H9 (cell line): ENCODE measurements at regions not wholly inside any gene's neighbourhood (a gene's known extent, or its start where the extent isn't known, plus 50 kb on each side); places are given as distances from the start of the nearest gene placed in this dataset.

ENCODE experiments used
- DNase-seq: peaks from one replicate; pipeline ENCODE4 v3.0.0-alpha.2; 2017
- H2AFZ ChIP-seq: one replicate; pipeline ENCODE4 v1.6.1; 2013; ENCODE audit warnings: mild to moderate bottlenecking, low read length, control low read depth, moderate library complexity
- H2AK5ac ChIP-seq: 2 replicates; pipeline ENCODE4 v1.6.1; 2013; ENCODE audit warnings: low read length, control low read depth, mixed read lengths; ENCODE audit not compliant: insufficient read length
- H2BK120ac ChIP-seq: one replicate; pipeline ENCODE4 v1.6.1; 2013; ENCODE audit warnings: low read depth, mild to moderate bottlenecking, low read length, control low read depth, inconsistent platforms; ENCODE audit not compliant: poor library complexity, severe bottlenecking
- H2BK12ac ChIP-seq: 2 replicates; pipeline ENCODE4 v1.6.1; 2013; ENCODE audit warnings: low read length, control low read depth, mixed read lengths, low read depth; ENCODE audit not compliant: insufficient read length
- H2BK15ac ChIP-seq: 2 replicates; pipeline ENCODE4 v1.6.1; 2013; ENCODE audit warnings: low read depth, low read length, control low read depth
- H2BK20ac ChIP-seq: one replicate; pipeline ENCODE4 v1.6.1; 2013; ENCODE audit warnings: low read depth, mild to moderate bottlenecking, low read length, control low read depth, inconsistent platforms; ENCODE audit not compliant: poor library complexity, severe bottlenecking
- H2BK5ac ChIP-seq: 2 replicates; pipeline ENCODE4 v1.6.1; 2013; ENCODE audit warnings: low read length, control low read depth, mixed read lengths; ENCODE audit not compliant: insufficient read length
- H3K14ac ChIP-seq: 2 replicates; pipeline ENCODE4 v1.6.1; 2013; ENCODE audit warnings: low read length, control low read depth; ENCODE audit not compliant: insufficient read depth
- H3K18ac ChIP-seq: 2 replicates; pipeline ENCODE4 v1.6.1; 2013; ENCODE audit warnings: low read depth, mild to moderate bottlenecking, mixed read lengths, low read length, control low read depth; ENCODE audit not compliant: insufficient read length
- H3K23ac ChIP-seq: 2 replicates; pipeline ENCODE4 v1.6.1; 2013; ENCODE audit warnings: low read length, control low read depth, mixed read lengths, low read depth; ENCODE audit not compliant: insufficient read length
- H3K23me2 ChIP-seq: 2 replicates; pipeline ENCODE4 v1.6.1; 2013; ENCODE audit warnings: low read depth, mild to moderate bottlenecking, mixed read lengths, low read length, control low read depth; ENCODE audit not compliant: insufficient read length, poor library complexity, severe bottlenecking
- H3K27ac ChIP-seq: 2 replicates; pipeline ENCODE4 v1.5.1; 2013; ENCODE audit warnings: low read length, control low read depth, mixed read lengths, low read depth; ENCODE audit not compliant: insufficient read length
- H3K27me3 ChIP-seq: 2 replicates; pipeline ENCODE4 v1.6.1; 2013; ENCODE audit warnings: low read length, control low read depth, inconsistent platforms; ENCODE audit not compliant: insufficient read depth
- H3K4ac ChIP-seq: 2 replicates; pipeline ENCODE4 v1.6.1; 2013; ENCODE audit warnings: low read depth, mild to moderate bottlenecking, control low read depth, inconsistent platforms, low read length, moderate library complexity
- H3K4me1 ChIP-seq: 2 replicates; pipeline ENCODE4 v1.6.1; 2013; ENCODE audit warnings: low read length, control low read depth, inconsistent platforms; ENCODE audit not compliant: insufficient read depth
- H3K4me2 ChIP-seq: 2 replicates; pipeline ENCODE4 v1.6.1; 2013; ENCODE audit warnings: low read length, control low read depth, mixed read lengths; ENCODE audit not compliant: insufficient read length, insufficient read depth
- H3K56ac ChIP-seq: 2 replicates; pipeline ENCODE4 v1.6.1; 2013; ENCODE audit warnings: low read depth, mild to moderate bottlenecking, mixed read lengths, low read length, control low read depth; ENCODE audit not compliant: insufficient read length
- H3K79me1 ChIP-seq: 2 replicates; pipeline ENCODE4 v1.6.1; 2013; ENCODE audit warnings: low read depth, mild to moderate bottlenecking, moderate library complexity, low read length, control low read depth, inconsistent platforms; ENCODE audit not compliant: insufficient read depth, poor library complexity, severe bottlenecking
- H3K79me2 ChIP-seq: 2 replicates; pipeline ENCODE4 v1.6.1; 2013; ENCODE audit warnings: low read length, control low read depth, inconsistent platforms; ENCODE audit not compliant: insufficient read depth
- H3K9ac ChIP-seq: 2 replicates; pipeline ENCODE4 v1.6.1; 2013; ENCODE audit warnings: low read length, control low read depth, mixed read lengths; ENCODE audit not compliant: insufficient read length; ENCODE audit errors: extremely low read depth
- H3K9me3 ChIP-seq: one replicate; pipeline ENCODE4 v1.6.1; 2013; ENCODE audit warnings: low read depth, low read length, inconsistent platforms; ENCODE audit not compliant: control insufficient read depth
- H3T11ph ChIP-seq: one replicate; pipeline ENCODE4 v1.6.1; 2013; ENCODE audit warnings: mild to moderate bottlenecking, low read length, control low read depth, inconsistent platforms
- H4K20me1 ChIP-seq: one replicate; pipeline ENCODE4 v1.6.1; 2013; ENCODE audit not compliant: control insufficient read depth, insufficient read length, insufficient read depth
- H4K5ac ChIP-seq: 2 replicates; pipeline ENCODE4 v1.6.1; 2013; ENCODE audit warnings: low read depth, mild to moderate bottlenecking, mixed read lengths, low read length, control low read depth; ENCODE audit not compliant: insufficient read length
- H4K8ac ChIP-seq: replicated peaks from 2 replicates; pipeline ENCODE4 v1.6.1; 2013; ENCODE audit warnings: low read length, control low read depth, mixed read lengths, low read depth; ENCODE audit not compliant: insufficient read length
- H4K91ac ChIP-seq: 2 replicates; pipeline ENCODE4 v1.6.1; 2013; ENCODE audit warnings: low read depth, mild to moderate bottlenecking, moderate library complexity, mixed read lengths, low read length, control low read depth; ENCODE audit not compliant: insufficient read length
- H3K27ac Mint-ChIP-seq, 3 experiments: 2 replicates in 2 of 3; 3 replicates in 1 of 3; pipeline ENCODE4 v1.8.0; 2020 to 2021; ENCODE audit warnings: mixed read lengths in 3 of 3, mild to moderate bottlenecking in 1 of 3, moderate library complexity in 1 of 3
- H3K27me3 Mint-ChIP-seq: 2 replicates; pipeline ENCODE4 v1.8.0; 2021; ENCODE audit warnings: low read depth, mild to moderate bottlenecking, moderate library complexity, mixed read lengths
- H3K36me3 Mint-ChIP-seq, 3 experiments: 2 replicates in 2 of 3; 3 replicates in 1 of 3; pipeline ENCODE4 v1.8.0; 2020 to 2021; ENCODE audit warnings: low read depth in 3 of 3, mixed read lengths in 3 of 3; ENCODE audit not compliant: insufficient read depth in 1 of 3
- H3K4me1 Mint-ChIP-seq, 2 experiments: 2 replicates each; pipeline ENCODE4 v1.8.0; 2020; ENCODE audit warnings: mixed read lengths in 2 of 2
- H3K4me3 Mint-ChIP-seq, 2 experiments: 2 replicates in 1 of 2; 3 replicates in 1 of 2; pipeline ENCODE4 v1.8.0; 2020 to 2021; ENCODE audit warnings: mild to moderate bottlenecking in 2 of 2, mixed read lengths in 2 of 2, moderate library complexity in 1 of 2
- H3K9me3 Mint-ChIP-seq, 2 experiments: 2 replicates in 1 of 2; 3 replicates in 1 of 2; pipeline ENCODE4 v1.8.0; 2020; ENCODE audit warnings: mild to moderate bottlenecking in 2 of 2, mixed read lengths in 2 of 2, moderate library complexity in 1 of 2
- WGBS: extraction: QIAGEN DNeasy Blood & Tissue Kit; methylation state at CpG from one replicate; pipeline ENCODE4 v1.1.7; 2013; ENCODE audit warnings: missing lambda C conversion rate, low lambda C conversion rate, mixed read lengths; ENCODE audit not compliant: insufficient read length; ENCODE audit errors: extremely low coverage; 5-methylcytosine and 5-hydroxymethylcytosine counted together
- TF ChIP-seq, protein P1 (sequence below): fragments of 200-600 bp; sonication (generic); conservative IDR thresholded peaks from 3 replicates; pipeline ENCODE4 v1.8.0; 2021; ENCODE audit warnings: antibody characterized with exemption, mild to moderate bottlenecking

DNA sequence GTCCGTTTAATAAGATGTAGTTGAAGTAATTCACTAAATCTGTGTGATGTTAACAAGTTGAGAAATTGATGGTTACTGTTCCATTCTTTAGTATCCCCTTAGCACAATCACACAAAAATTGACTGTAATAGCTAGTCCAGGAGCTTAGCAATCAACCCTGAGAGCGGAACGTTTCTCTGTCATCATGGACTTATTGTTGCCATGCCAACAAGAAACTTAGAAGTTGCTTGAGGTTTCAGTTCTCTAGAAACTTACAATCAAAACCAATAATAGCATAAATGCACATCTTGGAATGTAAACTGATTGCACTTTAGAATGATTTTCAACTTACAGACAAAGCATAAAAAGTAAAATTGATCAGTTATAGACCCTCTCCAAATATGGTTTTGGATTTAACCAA, 125.4 kb upstream of the ANKH start:
- no CpG with 5 or more reads among the region's 3 CpGs for WGBS
- peaks cover 8 to 19% of the 10 kb centered on the region in 2 experiments for H3K9me3 Mint-ChIP-seq
- no peak overlapping the region for H3K56ac ChIP-seq

More for the DNA sequence above, 125.4 kb upstream of the ANKH start:
- Mint-ChIP-seq H3K27me3 (peaks cover 1% of the 10 kb centered on the region; the same call in 1 of the 2 replicates), H3K36me3 (peaks cover 0 to 14% (median 3%) of the 10 kb centered on the region in 3 experiments; a peak in 6 of 7 replicates), H3K27ac (no peak overlapping the region), H3K4me1 (peaks cover 6% of the 10 kb centered on the region in 2 experiments; a peak in 3 of 4 replicates), H3K4me3 (no peak overlapping the region)
- Histone ChIP-seq H2AK5ac (no peak overlapping the region), H4K20me1 (no peaks in the 10 kb centered on the region), H3K27ac (no peak overlapping the region), H3K14ac (no peak overlapping the region), H2BK120ac (no peak overlapping the region), H3K9ac (no peak overlapping the region), H3K4me1 (no peaks in the 10 kb centered on the region), H3K23ac (no peak overlapping the region), H3T11ph (no peak overlapping the region), H4K5ac (no peak overlapping the region), H3K4ac (no peak overlapping the region), H3K4me2 (no peak overlapping the region), H3K18ac (no peak overlapping the region), H2BK15ac (no peak overlapping the region), H3K79me2 (no peaks in the 10 kb centered on the region), H3K79me1 (no peaks in the 10 kb centered on the region), H3K23me2 (no peaks in the 10 kb centered on the region), H3K9me3 (no peaks in the 10 kb centered on the region), H4K91ac (no peak overlapping the region), H2BK20ac (no peak overlapping the region), H2BK5ac (no peak overlapping the region), H4K8ac (no peak overlapping the region), H2AFZ (no peak overlapping the region), H3K27me3 (no peaks in the 10 kb centered on the region), H2BK12ac (no peak overlapping the region)
- TF ChIP-seq, protein P1, sequence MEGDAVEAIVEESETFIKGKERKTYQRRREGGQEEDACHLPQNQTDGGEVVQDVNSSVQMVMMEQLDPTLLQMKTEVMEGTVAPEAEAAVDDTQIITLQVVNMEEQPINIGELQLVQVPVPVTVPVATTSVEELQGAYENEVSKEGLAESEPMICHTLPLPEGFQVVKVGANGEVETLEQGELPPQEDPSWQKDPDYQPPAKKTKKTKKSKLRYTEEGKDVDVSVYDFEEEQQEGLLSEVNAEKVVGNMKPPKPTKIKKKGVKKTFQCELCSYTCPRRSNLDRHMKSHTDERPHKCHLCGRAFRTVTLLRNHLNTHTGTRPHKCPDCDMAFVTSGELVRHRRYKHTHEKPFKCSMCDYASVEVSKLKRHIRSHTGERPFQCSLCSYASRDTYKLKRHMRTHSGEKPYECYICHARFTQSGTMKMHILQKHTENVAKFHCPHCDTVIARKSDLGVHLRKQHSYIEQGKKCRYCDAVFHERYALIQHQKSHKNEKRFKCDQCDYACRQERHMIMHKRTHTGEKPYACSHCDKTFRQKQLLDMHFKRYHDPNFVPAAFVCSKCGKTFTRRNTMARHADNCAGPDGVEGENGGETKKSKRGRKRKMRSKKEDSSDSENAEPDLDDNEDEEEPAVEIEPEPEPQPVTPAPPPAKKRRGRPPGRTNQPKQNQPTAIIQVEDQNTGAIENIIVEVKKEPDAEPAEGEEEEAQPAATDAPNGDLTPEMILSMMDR = no peak
- DNase-seq = no peak
